Heart left ventricle (tissue), 13 donors: ENCODE measurements at regions not wholly inside any gene's neighbourhood (a gene's known extent, or its start where the extent isn't known, plus 50 kb on each side); places are given as distances from the start of the nearest gene placed in this dataset.

Source experiments
- CTCF ChIP-seq, 12 donors: fragments of 200-600 bp; sonication (generic) in 4 of 12; IDR thresholded peaks; one replicate each; pipeline versions ENCODE4 v1.5.0 to v1.8.0; 2018 to 2022; ENCODE audit warnings: antibody characterized with exemption in 12 of 12, mild to moderate bottlenecking in 5 of 12
- POLR2A ChIP-seq, 2 donors: fragments of 450-650 bp; IDR thresholded peaks; one replicate each; pipeline ENCODE4 v1.6.1; 2017; ENCODE audit warnings: antibody characterized with exemption in 2 of 2, mild to moderate bottlenecking in 2 of 2, moderate library complexity in 2 of 2
- donor health status: ischemic (EF 13 %, LVEDD 7.1; RV severe dilation, severe dysfunction).
- donor health status: DM: no; HTN: yes; CAD: no.
- donor health status: DM: no; HTN: no; CAD: no.
- donor health status: ischemic (EF 25% LVEDD 6.9; RV normal size, moderate dysfunction).
- donor health status: ischemic (EF 25% LVEDD 5.7; RV mildly dilated, moderate dysfunction).
- donor health status: ischemic (EF 35%, LVEDD 5.7; RV mildly dilated, moderate dysfunction).
- donor health status: nonischemic (EF 11% LVEDD 7.7; RV severe dilation, severe dysfunction).
- donor health status: DM: yes; HTN: yes; CAD: no.
- donor health status: PGD.
- donor health status: ischemic (EF 29% LVEDD 5.4; RV normal size, mild dysfunction).
- donor health status: nonischemic (EF 23%, LVEDD 6.1; RV moderate dilation, normal function).

- no peak for TF ChIP-seq CTCF (IDR thresholded peaks at IDR 0.05)
- no peak for TF ChIP-seq POLR2A (IDR thresholded peaks at IDR 0.05)
Measured at GRCh38 chr16:86321491-86321890, 188.8 kb upstream of the FOXF1 start.
